HG02798 (cell line): ENCODE measurements at regions not wholly inside any gene's neighbourhood (a gene's known extent, or its start where the extent isn't known, plus 50 kb on each side); places are given as distances from the start of the nearest gene placed in this dataset.

Source experiments
- ATAC-seq: cut with Tn5 transposase; IDR thresholded peaks from one replicate; pipeline ENCODE4 v1.9.1; 2021; ENCODE audit warnings: mild to moderate bottlenecking; ENCODE audit not compliant: unreplicated experiment, poor library complexity

DNA sequence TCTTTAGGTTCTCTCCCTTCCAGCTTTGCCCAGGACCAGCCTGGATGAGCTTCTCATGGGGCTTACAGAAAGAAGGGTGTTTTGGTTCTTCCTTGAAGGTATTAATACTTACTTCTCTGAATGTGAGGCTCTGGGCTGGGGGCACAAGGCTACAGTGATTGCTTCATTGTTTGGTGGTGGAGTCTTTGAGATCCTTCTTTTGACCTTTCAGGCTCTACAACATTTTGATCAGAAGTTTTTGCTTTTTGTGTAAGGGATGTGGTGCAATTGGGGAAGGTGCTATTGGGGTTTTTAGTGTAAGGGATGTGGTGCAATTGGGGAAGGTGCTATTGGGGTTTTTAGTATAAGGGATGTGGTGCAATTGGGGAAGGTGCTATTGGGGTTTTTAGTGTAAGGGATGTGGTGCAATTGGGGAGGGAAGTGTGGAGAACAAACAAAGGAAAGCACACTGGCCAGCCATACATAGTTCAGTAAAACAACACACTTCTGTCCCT lies 103.6 kb upstream of the IVNS1ABP start:
- ATAC-seq = no peak

GRCh38 chr1:185419718-185420117 lies 102.7 kb upstream of the IVNS1ABP start:
- ATAC-seq = no peak

DNA sequence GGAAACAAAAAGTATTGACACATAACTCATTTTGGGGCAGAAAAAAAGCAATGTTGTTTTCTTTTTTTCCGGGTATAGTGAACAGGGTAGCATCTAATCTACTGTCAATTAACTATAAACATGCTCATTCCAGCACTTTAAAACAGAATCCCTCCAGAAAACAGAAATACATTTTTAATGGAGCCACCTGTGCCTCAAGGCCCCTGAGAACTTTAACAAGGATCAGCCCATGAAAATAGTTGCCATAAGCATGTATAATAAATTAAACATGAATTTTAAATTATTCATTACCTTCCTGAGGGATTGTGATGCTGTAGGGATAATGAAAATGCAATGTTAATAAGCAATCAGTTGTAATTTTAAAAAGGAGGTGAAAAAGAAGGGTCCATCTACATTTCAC lies 101.4 kb upstream of the IVNS1ABP start:
- ATAC-seq = no peak

DNA sequence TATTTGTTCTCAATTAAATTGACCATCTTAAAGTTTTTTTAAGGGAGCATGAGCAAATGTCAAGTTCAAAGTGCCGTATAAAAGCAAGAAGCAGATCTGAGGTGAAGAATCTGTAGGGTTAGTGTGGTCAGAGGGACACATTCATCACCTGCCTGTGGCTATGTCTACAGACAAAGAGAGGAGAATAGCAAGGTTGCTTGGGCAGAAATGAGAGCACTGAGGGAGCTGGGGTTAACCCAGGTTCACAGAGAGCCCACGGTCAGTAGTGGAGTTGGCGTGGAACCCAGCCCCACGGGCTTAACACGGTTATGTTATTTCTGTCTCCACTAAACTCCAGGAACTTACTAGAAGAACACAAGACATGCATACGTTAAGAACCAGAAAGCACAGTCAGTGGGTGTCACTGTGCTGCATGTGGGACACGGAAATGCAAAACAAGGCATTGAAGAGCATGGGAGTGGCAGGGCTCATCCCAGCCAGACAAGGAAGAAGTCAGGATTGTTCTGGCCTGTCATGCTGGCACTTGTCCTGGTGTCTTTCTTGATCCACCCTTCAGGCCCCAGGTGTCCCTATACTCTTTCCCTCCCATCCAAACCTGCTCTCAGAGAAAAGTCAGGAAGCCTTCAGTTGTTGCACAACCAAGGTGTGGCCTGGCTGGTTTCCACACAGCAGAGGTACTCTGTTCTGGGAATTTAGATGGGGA lies 95.5 kb upstream of the IVNS1ABP start:
- ATAC-seq = peak; percentile 53

- ATAC-seq = no peak
These were observed 92.9 kb upstream of the IVNS1ABP start for GRCh38 chr1:185409763-185410528.

- ATAC-seq = no peak
These were observed 92.3 kb upstream of the IVNS1ABP start for GRCh38 chr1:185409345-185409744.

DNA sequence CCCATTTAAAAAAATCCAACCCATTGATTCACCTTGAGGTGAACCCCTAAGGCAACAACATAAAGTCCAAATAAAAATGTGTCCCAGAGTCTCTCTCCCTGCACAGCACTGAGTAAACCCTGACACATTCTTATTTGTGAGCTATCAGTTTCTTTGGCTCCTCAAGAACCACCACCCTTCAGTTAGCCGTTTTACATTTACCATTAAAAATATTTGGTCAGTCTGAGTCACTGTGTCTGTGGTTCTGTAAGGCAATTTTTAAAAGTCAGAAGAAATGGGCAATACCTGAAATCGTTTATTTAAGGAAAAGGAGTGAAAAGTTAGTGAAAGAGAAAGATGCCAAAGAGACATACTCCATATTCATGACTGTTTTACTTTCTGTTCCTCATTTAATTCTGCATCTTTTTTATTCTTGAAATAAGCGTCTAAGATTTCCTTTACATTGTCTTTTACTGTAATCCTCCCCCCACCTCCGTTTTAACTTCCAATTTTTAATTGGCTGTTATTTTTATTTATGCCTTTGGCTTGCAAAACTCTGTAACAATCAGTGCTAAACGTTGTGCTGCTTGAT lies 91.7 kb upstream of the IVNS1ABP start:
- no peak for ATAC-seq

GRCh38 chr1:185406691-185407009 lies 89.6 kb upstream of the IVNS1ABP start:
- ATAC-seq = no peak

DNA sequence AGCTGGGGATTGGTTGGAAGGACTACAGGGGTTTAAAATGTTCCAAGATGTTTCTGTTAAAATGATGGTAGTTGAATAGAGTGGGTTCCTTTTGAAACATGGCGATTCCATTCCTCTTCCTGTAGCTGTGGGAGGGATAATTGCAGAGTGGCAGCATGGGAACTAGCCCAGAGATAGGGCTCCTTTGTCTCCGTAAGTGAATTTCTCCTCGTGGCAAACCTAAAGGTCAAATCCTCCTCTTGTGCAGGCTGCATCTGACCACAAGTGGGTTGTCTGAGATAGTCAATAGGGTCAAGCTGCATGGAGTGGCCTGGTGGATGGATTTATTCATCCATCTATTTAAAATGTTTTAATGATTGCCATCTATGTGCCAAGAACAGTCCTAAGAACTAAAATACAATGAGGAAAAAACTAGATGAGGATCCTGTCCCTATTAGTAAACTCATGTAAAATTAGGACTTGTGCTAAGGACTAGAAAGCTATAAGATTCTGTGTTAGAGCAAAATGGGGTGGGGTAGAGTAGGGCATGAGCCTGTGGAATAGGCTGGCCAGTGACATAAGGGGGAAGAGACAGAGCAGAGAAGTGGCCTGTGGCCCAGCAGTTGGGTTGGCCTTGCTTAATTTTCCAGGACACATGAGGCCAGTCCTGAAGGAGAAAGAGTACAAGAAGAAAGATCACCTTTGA lies 89.1 kb upstream of the IVNS1ABP start:
- ATAC-seq = no peak

DNA sequence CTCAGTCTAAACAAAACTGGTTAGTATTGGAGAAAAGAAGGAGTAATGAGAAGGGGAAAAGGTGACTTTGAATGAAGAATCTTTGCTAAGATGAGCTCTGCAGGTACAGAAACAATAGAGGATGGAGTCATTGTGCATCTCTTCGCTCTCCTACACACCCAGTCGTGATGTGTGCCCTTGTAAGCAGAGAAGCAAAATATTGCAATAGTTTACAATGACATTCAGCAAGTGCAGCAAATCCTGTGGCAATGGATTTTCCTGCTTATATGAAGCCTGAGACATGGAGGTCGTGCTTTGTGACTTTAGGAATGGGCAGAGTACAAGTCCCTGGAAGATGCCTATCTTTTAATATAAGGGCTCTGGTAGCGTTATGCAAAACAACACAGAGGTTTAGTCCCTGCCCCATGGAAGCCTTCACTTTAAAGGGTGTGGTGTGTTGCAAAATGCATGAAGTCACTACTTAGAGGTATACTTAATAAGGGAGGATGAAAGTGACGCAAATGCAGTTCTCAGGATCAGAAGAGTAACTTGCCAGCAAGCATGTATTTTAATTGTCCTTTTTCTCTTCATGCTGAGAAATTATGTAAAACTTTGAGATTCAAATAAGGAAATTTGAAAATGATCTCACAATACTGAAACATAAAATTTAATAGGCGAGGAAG lies 88.0 kb upstream of the IVNS1ABP start:
- ATAC-seq = no peak

- ATAC-seq = no peak
These were observed 87.2 kb upstream of the IVNS1ABP start for GRCh38 chr1:185404291-185404690.

GRCh38 chr1:185402930-185403329 lies 85.9 kb upstream of the IVNS1ABP start:
- ATAC-seq = no peak

- ATAC-seq = no peak
These were observed 84.0 kb upstream of the IVNS1ABP start for GRCh38 chr1:185401019-185401418.

GRCh38 chr1:185400052-185400451 lies 83.0 kb upstream of the IVNS1ABP start:
- ATAC-seq = no peak

DNA sequence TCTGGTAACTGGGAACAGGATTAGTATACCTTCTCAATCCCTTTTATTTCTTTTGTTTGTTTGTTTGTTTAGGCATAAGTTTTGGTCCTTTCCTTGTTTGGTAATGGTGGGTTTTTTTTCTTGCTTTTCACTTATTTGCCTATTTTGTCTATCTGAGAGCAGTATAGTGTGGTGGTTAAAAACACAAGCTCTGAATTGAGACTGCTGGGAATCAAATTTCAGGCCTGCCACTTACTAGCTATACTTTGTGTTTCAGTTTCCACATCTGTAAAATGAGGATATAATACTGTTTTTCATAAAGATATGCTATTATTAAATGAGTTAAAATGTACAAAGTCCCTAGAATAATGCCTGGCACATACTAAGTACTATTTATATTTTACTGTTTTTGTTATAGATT lies 81.6 kb upstream of the IVNS1ABP start:
- no peak for ATAC-seq

DNA sequence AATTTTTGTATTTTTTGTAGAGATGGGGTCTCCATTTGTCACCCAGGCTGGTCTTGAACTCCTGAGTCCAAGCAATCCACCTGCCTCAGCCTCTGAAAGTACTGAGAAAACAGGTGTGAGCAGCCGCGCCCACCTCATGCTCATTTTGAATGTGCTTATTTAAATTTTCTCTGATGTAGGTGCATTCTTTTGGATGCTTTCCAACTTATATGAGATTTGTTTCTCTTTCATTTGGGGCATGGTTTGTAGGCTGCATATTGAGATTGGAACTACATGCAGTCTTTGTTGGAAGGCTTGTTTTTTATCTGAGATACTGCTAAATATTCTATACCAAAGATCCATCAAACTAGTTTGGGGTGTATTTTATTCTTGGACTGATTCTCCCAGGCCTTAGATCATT lies 81.0 kb upstream of the IVNS1ABP start:
- ATAC-seq = no peak

DNA sequence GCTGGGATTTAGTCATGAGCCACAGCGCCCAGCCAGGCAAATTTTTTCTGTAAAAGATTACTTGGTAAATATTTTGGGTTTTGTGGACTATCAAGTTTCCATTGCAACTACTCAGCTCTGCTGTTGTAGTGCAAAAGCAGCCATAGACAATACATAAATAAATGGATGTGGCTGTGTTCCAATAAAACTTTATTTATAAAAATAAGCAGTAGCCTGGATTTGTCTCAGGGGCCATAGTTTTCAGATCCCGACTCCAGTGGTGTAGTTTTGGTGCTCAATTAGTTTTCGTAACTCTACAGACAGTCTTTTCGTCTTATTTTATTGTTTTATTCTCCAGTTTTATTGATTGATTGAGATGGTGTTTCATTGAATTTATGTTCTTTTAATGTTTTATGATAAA lies 80.1 kb upstream of the IVNS1ABP start:
- no peak for ATAC-seq

- ATAC-seq = no peak
These were observed 79.1 kb upstream of the IVNS1ABP start for GRCh38 chr1:185396126-185396525.

- no peak for ATAC-seq
These were observed 76.8 kb upstream of the IVNS1ABP start for GRCh38 chr1:185393815-185394214.

GRCh38 chr1:185393205-185393604 lies 76.2 kb upstream of the IVNS1ABP start:
- no peak for ATAC-seq

DNA sequence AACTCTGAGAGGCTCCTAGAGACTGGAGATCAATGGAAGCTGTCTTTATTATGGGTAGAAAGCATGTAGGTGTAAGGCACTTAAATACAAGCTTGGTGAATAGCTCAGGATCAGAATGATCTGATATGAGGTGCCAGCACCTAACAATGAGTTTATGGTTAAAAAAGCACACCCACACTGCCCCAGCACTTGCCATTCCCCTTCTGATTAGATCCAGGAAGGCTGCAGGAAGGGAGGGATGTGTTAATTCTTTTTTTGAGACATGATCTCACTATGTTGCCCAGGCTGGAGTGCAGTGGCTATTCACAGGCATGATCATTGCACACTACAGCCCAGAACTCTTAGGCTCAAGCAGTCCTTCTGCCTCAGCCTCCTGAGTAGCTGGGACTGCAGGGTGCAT lies 71.8 kb upstream of the IVNS1ABP start:
- ATAC-seq = no peak
